Fibroblast of upper back skin (primary cell): ENCODE measurements at regions not wholly inside any gene's neighbourhood (a gene's known extent, or its start where the extent isn't known, plus 50 kb on each side); places are given as distances from the start of the nearest gene placed in this dataset.

Experiments
- DNase-seq: peaks from one replicate; pipeline ENCODE4 v3.0.0-alpha.2; 2013

DNA sequence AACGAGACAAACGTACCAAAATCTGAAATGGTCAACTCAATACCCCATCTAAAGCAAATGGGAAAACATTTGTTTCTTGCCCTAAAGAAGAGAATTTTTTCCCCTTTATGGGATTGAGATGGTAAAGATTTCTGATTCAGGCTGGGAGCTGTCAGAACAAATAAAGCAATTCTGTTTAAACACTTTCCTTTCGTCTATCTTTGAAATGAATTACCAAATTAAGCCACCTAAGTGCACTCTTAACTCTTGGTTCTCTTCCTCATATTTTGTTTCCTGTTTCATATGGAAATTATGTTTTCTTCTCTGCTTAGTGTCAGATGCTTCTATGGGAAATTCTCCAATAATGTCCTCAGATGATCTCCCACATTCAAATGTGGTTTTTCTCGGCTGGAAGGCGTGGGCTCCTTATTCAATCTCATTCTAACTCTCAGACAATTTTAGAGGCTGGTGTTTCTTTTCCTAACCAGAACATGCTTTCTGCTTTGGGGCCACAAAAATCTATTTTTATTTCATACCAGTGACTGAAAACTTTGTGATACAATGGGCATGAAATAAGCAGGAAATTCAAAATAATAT lies 50.3 kb upstream of the HPF1 start:
- DNase-seq = no peak
